PFSK-1 (cell line): ENCODE measurements at regions not wholly inside any gene's neighbourhood (a gene's known extent, or its start where the extent isn't known, plus 50 kb on each side); places are given as distances from the start of the nearest gene placed in this dataset.

ENCODE experiments used
- FOXP2 ChIP-seq: optimal IDR thresholded peaks from 2 replicates; pipeline ENCODE3; 2011; ENCODE audit warnings: borderline replicate concordance, control low read depth, inconsistent platforms; ENCODE audit not compliant: insufficient read depth; ENCODE audit errors: extremely low read length, extremely low read depth
- POLR2AphosphoS5 ChIP-seq: IDR thresholded peaks from 2 replicates; pipeline ENCODE4 v1.6.1; 2012; ENCODE audit warnings: low read depth, mild to moderate bottlenecking, control low read depth, low read length, moderate library complexity
- SIN3A ChIP-seq: IDR thresholded peaks from 2 replicates; pipeline ENCODE4 v1.6.1; 2012; ENCODE audit warnings: mild to moderate bottlenecking, low read length, moderate library complexity, borderline replicate concordance; ENCODE audit not compliant: insufficient read depth
- TAF1 ChIP-seq: IDR thresholded peaks from 2 replicates; pipeline ENCODE4 v1.6.1; 2012; ENCODE audit warnings: low read length, control low read depth, borderline replicate concordance; ENCODE audit not compliant: insufficient read depth
- TF ChIP-seq, protein P1 (sequence below), 2 experiments: IDR thresholded peaks; 2 replicates each; pipeline versions ENCODE4 v1.6.1 to v1.8.0; 2011 to 2012; ENCODE audit warnings: low read depth in 2 of 2, low read length in 2 of 2, control low read depth in 1 of 2, inconsistent platforms in 1 of 2, mild to moderate bottlenecking in 1 of 2, moderate library complexity in 1 of 2; ENCODE audit not compliant: insufficient read depth in 1 of 2

DNA sequence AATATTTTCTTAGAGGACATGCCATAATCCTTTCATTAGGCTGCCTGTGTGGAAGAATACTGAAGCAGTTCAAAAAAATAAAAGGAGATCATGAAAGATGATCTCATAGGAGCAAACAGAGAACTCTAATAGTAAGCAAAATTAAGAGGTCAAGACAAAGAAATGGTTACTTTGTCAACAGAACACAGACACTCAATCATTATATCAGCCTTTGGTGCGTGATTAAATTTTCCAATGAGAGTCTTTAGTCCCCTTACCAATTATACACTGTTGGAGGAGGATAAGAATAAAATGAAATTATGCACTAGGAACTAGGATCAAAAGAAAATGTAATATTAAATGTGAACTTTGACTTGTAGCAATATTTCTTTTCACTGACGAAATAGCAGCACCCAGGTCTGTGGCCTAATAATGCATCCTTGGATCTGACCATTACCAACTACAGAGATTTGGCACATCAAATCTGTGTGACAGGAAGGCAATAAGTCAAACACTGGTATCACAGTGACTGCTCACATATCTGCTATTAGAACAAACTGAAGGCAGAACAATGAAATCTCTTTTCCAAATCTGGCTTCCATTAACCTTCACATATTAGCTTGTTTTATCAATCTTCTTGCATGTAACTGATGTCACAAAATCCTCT, 1812.9 kb downstream of the PLA2G4A start:
- TF ChIP-seq POLR2AphosphoS5 = no peak
- no peak for TF ChIP-seq TAF1
- TF ChIP-seq SIN3A = no peak

DNA sequence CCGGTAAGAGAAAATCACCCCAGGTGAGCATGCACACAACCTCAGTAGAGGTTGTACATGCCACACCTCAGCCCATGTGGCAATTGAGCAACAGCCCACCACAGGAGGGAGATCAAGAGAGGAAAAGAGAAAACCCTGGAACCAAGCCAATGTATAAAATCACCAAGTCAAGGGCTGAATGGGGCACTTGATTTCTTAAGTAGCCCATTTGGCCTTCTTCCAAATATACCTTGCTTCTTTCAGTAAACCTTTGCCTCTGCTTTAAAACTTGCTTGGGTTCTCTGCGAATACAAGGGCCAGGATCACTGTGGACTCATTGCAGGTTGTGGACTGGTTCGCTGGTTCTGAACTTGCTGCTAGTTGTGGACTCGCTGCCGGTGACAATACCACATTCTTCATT, 1814.0 kb downstream of the PLA2G4A start:
- no peak for TF ChIP-seq SIN3A
- no peak for TF ChIP-seq FOXP2
- no peak for TF ChIP-seq POLR2AphosphoS5
- TF ChIP-seq, protein P1, sequence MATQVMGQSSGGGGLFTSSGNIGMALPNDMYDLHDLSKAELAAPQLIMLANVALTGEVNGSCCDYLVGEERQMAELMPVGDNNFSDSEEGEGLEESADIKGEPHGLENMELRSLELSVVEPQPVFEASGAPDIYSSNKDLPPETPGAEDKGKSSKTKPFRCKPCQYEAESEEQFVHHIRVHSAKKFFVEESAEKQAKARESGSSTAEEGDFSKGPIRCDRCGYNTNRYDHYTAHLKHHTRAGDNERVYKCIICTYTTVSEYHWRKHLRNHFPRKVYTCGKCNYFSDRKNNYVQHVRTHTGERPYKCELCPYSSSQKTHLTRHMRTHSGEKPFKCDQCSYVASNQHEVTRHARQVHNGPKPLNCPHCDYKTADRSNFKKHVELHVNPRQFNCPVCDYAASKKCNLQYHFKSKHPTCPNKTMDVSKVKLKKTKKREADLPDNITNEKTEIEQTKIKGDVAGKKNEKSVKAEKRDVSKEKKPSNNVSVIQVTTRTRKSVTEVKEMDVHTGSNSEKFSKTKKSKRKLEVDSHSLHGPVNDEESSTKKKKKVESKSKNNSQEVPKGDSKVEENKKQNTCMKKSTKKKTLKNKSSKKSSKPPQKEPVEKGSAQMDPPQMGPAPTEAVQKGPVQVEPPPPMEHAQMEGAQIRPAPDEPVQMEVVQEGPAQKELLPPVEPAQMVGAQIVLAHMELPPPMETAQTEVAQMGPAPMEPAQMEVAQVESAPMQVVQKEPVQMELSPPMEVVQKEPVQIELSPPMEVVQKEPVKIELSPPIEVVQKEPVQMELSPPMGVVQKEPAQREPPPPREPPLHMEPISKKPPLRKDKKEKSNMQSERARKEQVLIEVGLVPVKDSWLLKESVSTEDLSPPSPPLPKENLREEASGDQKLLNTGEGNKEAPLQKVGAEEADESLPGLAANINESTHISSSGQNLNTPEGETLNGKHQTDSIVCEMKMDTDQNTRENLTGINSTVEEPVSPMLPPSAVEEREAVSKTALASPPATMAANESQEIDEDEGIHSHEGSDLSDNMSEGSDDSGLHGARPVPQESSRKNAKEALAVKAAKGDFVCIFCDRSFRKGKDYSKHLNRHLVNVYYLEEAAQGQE (IDR thresholded peaks at IDR 0.05; ENCODE audit: insufficient read depth in 1 of 2, low read depth in 2 of 2, low read length in 2 of 2) = no peak

DNA sequence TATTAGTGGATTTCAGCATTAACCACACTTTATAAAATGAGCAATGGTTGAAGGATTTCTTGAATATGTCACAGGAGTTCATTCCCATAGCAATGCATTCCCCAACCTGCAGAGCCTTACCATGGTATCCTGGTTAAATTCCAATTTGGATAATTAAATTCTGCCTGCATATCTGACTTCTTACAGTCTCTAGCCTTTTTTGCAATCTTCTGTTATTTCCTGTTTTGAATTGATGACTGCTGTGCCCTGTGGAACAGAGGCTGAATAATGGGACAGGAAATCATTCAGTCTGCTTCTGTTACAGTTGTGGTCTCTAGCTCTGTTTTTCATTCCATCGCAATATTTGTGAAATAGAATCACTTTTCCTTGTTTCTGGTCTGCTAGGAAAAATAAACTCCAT, 1823.9 kb downstream of the PLA2G4A start:
- TF ChIP-seq POLR2AphosphoS5 = no peak
- TF ChIP-seq, protein P1 (IDR thresholded peaks at IDR 0.05; ENCODE audit: insufficient read depth in 1 of 2, low read depth in 2 of 2, low read length in 2 of 2) = no peak
- TF ChIP-seq SIN3A = no peak
- no peak for TF ChIP-seq FOXP2

DNA sequence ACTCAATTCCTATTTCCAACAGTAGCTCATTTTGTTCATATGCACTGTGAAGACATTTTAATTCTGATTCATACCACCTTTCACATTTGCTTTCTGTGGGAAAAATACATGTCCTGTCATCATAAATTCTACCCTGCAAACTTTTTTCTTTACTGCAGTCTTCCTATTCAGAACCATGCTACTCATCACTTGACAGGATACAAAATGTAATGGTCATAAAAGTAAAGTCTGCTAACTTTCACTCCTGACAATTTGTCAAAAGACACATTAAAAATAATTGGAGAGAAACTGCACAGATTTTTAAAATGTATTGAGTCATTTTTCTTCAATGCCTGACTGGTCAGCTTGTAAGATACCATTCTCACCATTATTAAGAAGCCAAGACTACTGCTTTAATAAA, 1817.1 kb downstream of the BRINP3 start:
- TF ChIP-seq POLR2AphosphoS5 (no peak), TAF1 (no peak), FOXP2 (no peak), SIN3A (no peak)
- TF ChIP-seq, protein P1 (IDR thresholded peaks at IDR 0.05; ENCODE audit: insufficient read depth in 1 of 2, low read depth in 2 of 2, low read length in 2 of 2) = no peak

DNA sequence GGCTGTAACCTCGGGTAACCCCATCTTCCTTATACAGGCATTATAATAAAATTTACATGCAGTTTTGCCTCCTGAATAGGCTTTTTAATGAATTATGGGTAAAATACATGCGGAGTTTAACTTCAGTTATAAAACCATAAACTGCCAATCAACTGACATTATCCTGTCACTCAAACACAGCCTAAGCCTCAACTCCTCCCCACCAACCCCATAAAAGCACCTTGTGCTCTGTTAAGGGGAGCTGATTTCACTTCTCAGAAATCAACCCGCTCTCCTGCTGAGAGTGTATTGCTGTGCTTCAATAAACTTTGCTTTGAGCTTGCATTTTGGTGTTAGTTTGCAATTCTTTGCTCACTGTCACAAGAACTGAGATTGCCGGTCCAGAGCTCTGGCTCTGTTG, 1812.2 kb downstream of the BRINP3 start:
- TF ChIP-seq SIN3A = no peak
- no peak for TF ChIP-seq TAF1
- no peak for TF ChIP-seq FOXP2
- TF ChIP-seq, protein P1 (IDR thresholded peaks at IDR 0.05; ENCODE audit: insufficient read depth in 1 of 2, low read depth in 2 of 2, low read length in 2 of 2) = no peak
- no peak for TF ChIP-seq POLR2AphosphoS5
